Right atrium auricular region (tissue), 2 donors: ENCODE measurements at regions not wholly inside any gene's neighbourhood (a gene's known extent, or its start where the extent isn't known, plus 50 kb on each side); places are given as distances from the start of the nearest gene placed in this dataset.

Experiments used
- DNase-seq: peaks from one replicate; pipeline ENCODE4 v3.0.0-alpha.2; 2019; ENCODE audit warnings: low spot score
- H3K27ac ChIP-seq, 2 donors: fragments of 200-600 bp; sonication (generic); 1 replicate in 1 of 2; 2 replicates in 1 of 2; pipeline ENCODE4 v1.5.1; 2016 to 2019
- H3K27me3 ChIP-seq, 2 donors: fragments of 200-600 bp; sonication (generic); one replicate each; pipeline versions ENCODE4 v1.5.1 to v1.6.0; 2017 to 2019
- H3K36me3 ChIP-seq: fragments of 200-600 bp; sonication (generic); one replicate; pipeline ENCODE4 v1.5.1; 2016
- H3K4me1 ChIP-seq, 2 donors: fragments of 200-600 bp; sonication (generic); one replicate each; pipeline versions ENCODE4 v1.5.1 to v1.6.0; 2017 to 2019
- H3K4me3 ChIP-seq, 2 donors: fragments of 200-600 bp; sonication (generic); 1 replicate in 1 of 2; 2 replicates in 1 of 2; pipeline ENCODE4 v1.5.1; 2017 to 2019; ENCODE audit warnings: mild to moderate bottlenecking in 1 of 2, moderate library complexity in 1 of 2
- H3K9me3 ChIP-seq, 2 donors: fragments of 200-600 bp; sonication (generic); one replicate each; pipeline ENCODE4 v1.5.1; 2019
- TF ChIP-seq, protein P1 (sequence below), 2 donors: fragments of 200-600 bp; sonication (generic); IDR thresholded peaks; one replicate each; pipeline ENCODE4 v1.5.1; 2019; ENCODE audit warnings: antibody characterized with exemption in 2 of 2

DNA sequence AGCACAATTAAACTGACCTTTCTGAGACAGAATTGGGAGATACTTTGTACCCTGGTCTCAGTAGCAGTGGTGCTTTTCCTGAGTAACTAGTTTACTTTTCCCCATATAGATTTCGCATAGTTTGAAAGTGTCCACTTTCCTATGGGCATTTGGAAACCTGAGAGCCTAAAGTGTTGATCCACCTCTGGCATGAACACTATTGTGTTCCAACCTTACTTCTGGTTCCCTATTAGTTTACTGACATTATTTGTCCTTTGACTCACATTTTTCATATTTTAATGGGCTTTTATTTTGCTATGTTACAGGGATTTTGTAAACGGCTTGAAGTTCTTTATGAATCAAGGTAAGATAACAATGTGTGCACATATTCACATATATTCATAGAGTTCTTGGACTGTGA lies 103.7 kb downstream of the CBLL2 start:
- Histone ChIP-seq H3K4me1 (no peaks in the 10 kb centered on the region), H3K27ac (no peak overlapping the region), H3K27me3 (no peaks in the 10 kb centered on the region), H3K9me3 (peaks cover 0 to 5% of the 10 kb centered on the region in 2 donors), H3K4me3 (no peak overlapping the region), H3K36me3 (no peaks in the 10 kb centered on the region)
- TF ChIP-seq, protein P1, sequence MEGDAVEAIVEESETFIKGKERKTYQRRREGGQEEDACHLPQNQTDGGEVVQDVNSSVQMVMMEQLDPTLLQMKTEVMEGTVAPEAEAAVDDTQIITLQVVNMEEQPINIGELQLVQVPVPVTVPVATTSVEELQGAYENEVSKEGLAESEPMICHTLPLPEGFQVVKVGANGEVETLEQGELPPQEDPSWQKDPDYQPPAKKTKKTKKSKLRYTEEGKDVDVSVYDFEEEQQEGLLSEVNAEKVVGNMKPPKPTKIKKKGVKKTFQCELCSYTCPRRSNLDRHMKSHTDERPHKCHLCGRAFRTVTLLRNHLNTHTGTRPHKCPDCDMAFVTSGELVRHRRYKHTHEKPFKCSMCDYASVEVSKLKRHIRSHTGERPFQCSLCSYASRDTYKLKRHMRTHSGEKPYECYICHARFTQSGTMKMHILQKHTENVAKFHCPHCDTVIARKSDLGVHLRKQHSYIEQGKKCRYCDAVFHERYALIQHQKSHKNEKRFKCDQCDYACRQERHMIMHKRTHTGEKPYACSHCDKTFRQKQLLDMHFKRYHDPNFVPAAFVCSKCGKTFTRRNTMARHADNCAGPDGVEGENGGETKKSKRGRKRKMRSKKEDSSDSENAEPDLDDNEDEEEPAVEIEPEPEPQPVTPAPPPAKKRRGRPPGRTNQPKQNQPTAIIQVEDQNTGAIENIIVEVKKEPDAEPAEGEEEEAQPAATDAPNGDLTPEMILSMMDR (IDR thresholded peaks at IDR 0.05), result no peak
- DNase-seq, result no peak

DNA sequence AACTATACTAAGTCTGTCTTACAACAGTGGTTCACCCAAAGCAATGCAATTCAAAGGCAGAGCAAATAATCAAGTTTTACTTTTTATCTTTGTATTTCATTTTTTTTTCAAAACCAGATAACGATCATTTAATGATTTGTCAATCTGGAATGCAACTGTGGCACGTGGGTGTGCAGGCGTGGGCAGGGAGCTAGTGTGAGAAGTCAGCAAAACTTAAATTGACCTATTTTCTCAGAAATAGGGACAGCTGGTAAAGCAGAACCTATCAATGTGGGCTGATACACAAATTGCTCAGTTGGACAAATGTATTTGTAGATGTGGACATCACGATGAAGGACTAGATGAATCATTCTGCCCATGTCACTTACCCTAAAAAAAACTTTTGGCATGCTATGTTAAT lies 105.6 kb downstream of the CBLL2 start:
- TF ChIP-seq, protein P1 (IDR thresholded peaks at IDR 0.05), result no peak
- H3K9me3 ChIP-seq, result peaks cover 0 to 13% of the 10 kb centered on the region in 2 donors
- no peaks in the 10 kb centered on the region for H3K36me3 ChIP-seq
- no peak for DNase-seq
- no peaks in the 10 kb centered on the region for H3K27me3 ChIP-seq
- H3K4me3 ChIP-seq, result no peak overlapping the region
- H3K27ac ChIP-seq, result no peak overlapping the region
- H3K4me1 ChIP-seq, result no peaks in the 10 kb centered on the region

DNA sequence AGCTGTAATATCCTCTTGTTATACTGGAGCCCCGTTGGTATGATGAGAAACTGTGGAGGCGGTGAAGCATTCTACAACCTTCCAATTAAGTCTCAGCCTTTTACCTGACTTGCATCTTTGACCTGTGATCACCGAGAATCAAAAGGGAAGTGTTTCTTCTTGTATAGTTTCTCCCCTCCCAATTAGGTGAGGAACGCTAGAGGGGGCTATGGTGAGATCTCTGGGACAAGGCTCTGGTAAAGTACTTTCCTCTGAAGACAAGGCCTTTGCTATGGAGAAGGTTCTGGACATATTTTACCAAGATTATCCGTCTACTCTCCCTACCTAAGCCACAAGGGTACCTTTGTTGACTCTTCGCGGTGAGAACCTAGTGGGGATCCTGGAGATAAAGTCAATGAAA lies 111.3 kb downstream of the CBLL2 start:
- TF ChIP-seq, protein P1 (IDR thresholded peaks at IDR 0.05), result no peak
- H3K27me3 ChIP-seq, result no peaks in the 10 kb centered on the region
- no peaks in the 10 kb centered on the region for H3K4me1 ChIP-seq
- peaks cover 0 to 13% of the 10 kb centered on the region in 2 donors for H3K9me3 ChIP-seq
- H3K27ac ChIP-seq, result no peak overlapping the region
- no peak overlapping the region for H3K4me3 ChIP-seq
- DNase-seq, result no peak
- H3K36me3 ChIP-seq, result no peaks in the 10 kb centered on the region

DNA sequence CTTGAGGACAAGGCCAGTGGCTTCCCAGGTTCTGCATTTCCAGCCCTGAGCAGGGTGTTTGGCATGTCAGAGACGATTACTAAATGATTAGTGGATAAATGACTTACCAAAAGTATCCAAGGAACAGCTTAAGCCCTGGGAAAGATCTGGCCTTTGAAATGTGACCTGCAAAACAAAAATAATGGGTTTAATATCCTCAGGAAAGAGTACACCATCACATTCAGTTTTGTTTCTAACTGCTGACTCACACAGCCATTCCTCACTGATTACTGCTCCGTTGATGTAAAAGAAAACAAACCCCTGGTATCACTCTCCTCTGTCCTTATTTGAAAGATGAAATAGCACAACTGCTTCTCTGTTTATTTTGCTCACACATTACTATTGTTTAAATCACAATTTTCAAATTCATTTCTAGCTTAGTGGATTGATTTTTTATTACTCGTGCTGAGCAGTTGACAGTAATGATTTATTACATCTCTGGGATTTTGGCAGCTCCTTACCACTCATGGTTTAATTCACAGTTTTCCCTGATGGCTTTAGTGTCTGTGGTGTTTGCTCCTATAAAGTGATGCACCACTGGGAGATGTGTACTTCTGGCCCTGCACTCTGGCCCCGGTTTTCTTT lies 117.0 kb downstream of the CBLL2 start:
- Histone ChIP-seq H3K9me3 (no peaks in the 10 kb centered on the region), H3K27ac (no peak overlapping the region), H3K27me3 (no peaks in the 10 kb centered on the region), H3K36me3 (no peaks in the 10 kb centered on the region), H3K4me1 (no peaks in the 10 kb centered on the region), H3K4me3 (no peak overlapping the region)
- TF ChIP-seq, protein P1 (IDR thresholded peaks at IDR 0.05), result no peak
- no peak for DNase-seq

DNA sequence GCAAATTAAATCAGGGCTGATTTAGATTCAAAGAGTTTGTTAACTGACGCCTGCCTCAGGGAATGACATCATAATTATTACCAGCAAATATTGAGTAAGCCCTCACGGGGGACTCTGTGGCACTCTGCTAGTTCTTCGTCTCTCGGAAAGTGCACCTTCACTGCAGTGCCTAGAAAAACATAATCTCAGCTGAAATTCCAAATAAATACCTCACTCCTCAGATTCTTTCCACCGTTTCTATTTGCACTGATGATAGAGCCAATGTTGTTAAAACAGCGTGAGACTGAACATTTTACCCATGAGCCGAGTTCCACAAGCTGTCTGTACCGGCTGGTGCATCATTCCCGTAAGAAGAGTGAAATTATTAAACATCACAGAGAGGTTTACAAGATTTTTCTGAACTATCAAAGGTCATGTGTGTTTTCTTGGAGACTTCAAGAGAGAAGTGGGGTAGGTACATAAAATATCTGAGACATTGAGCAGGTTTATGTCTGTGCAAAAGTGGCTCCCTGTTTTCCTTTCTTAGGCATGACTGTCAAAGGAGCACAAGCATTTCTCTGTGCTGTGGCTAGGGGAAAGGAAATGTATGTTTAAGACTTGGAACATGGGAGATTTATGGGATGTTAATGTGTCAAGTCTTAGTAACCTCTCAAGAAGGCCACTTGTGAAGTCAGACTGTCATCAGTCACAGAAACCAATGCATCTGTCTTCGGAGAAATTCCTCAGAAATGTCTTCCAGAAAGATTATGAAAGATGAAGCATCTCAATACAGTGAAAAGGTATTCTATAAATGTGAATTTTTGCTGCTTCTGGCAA lies 119.6 kb downstream of the CBLL2 start:
- Histone ChIP-seq H3K9me3 (no peaks in the 10 kb centered on the region), H3K4me1 (no peaks in the 10 kb centered on the region), H3K27ac (no peak overlapping the region), H3K27me3 (no peaks in the 10 kb centered on the region), H3K4me3 (no peak overlapping the region), H3K36me3 (no peaks in the 10 kb centered on the region)
- TF ChIP-seq, protein P1 (IDR thresholded peaks at IDR 0.05), result no peak
- DNase-seq, result no peak
